Activated CD4-positive, alpha-beta T cell treated with anti-CD3 and anti-CD28 coated beads, Interleukin-2, amount 50 U/mL, for 24 hours (primary cell): ENCODE measurements at regions not wholly inside any gene's neighbourhood (a gene's known extent, or its start where the extent isn't known, plus 50 kb on each side); places are given as distances from the start of the nearest gene placed in this dataset.

Experiments
- DNase-seq, 2 donors: peaks; one replicate each; pipeline ENCODE4 v3.0.0-alpha.2; 2020; ENCODE audit warnings: low read depth in 1 of 2, low spot score in 1 of 2

DNA sequence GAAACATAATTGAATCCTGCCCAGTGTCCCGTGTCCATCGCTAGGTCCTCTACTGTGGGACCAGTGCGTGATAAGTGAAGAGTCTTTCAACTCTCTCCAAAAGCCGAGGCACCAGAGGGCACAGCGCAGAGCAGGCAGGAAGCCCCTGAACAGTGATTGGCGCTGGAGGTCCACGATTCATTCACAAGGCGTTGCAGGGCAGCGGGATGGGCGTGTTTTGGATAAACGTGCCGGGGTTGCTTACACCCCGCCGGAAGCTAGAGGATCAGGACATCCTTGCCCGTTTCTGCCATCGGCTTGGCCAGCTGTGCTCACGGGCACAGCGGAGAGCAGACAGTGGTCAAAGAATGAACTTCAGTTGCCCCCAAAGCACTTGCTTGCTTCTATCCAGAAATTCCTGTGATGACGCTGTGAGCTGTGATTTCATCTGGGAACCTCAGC lies 86.0 kb upstream of the PFKP start:
- no peak for DNase-seq

DNA sequence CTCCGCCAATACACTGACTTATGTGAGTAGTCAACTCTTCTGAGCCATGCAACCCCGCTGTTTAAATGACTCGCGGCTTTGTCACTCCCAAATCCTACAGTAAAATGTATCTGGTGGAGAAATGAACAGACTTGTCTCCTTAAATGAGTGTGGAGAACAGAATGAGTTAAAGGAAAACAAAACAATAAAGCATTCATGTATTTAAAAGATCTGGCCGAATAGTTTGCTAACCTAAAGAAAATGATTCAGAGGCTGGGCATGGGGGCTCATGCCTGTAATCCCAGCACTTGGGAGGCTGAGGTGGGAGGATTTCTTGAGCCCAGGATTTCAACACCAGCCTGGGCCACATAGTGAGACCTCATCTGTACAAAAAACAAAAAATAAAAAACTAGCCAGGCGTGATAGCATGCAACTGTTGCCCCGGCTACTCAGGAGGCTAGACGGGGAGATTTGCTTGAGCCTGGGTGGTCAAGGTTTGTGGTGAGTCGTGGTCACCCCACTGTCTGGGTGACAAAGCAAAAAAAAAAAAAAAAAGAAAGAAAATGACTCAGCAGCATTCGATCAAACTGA lies 86.5 kb upstream of the PFKP start:
- DNase-seq, result no peak

DNA sequence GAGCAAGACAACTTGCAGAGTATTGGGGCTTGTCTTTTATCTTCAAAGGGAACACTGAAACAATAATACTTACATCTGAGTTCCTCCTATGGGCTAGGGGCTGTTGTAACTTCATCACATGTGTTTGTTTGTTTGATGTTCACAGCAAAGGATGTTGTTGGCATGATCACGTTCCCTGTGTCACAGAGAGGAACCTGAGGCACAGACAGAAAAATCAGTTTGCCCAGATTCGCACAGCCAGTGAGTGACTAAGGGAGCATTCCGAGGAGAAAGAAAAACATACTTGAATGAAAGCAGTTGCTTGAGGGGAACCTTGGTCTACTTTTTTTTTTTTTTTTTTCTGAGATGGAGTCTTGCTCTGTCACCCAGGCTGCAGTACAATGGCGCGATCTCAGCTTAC lies 87.2 kb upstream of the PFKP start:
- DNase-seq, result no peak

DNA sequence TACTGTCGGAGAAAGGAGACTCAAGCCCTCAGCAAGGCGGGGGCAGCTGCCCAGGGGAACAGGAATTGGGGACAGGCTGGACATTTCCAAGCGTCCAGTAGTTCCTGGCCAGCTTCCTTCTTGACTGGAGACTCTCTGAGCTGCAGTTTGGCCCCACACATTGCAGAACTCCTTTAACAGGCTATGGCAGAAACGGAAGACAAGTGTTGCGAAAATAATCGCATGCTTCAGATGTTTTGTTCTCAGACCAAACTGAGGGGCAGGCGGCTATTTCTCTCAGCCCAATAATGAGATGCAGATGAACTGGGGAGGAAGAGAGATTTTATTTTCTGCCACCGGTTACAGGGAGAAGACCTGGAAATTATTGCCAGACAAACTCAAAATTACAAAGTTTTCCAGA lies 88.0 kb upstream of the PFKP start:
- DNase-seq, result no peak

DNA sequence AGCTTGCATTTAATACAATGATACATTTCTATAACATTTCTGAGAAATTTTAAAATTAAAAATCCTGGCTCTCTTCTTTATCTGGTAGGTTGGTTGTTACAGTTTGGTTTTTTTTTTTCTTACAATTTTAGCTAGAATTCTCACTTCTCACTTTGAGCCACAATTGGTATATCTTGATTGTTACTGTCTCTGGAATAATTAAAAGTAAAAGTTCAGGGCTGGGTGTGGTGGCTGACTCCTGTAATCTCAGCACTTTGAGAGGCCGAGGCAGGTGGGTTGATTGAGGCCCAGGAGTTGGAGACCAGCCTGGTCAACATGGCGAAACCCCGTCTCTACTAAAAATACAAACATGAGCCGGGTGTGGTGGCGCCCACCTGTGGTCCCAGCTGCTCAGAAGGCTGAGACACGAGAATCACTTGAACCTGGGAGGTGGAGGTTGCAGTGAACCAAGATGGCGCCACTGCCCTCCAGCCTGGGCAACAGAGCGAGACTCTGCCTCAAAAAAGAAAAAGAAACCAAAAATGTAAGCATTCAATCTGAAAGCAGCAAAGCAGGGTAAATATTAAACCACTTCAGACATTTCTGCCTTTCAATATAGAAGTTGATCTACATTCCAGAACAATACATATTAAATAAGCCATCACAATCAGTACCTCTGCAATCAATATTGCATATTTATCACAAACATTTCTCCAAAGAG lies 88.6 kb upstream of the PFKP start:
- DNase-seq, result no peak

DNA sequence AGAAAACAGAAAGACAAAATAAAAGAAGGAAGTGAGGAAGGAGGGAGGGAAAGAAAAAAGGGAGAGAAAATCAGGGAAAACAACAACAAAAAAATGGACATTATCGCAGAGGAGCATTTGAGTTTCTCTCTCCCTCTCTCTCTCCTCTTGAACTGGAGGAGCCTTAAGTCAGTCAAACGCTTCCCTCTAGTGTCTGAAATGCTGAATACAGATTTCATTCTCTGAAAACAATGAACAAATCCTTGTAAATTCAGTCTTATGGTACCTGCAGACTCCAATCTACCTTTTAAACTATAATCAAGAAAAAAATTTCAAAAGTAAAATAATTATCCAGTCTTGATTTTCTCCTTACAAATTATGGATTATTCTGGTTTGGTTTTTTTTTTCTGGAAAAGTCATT lies 89.2 kb upstream of the PFKP start:
- DNase-seq, result no peak

DNA sequence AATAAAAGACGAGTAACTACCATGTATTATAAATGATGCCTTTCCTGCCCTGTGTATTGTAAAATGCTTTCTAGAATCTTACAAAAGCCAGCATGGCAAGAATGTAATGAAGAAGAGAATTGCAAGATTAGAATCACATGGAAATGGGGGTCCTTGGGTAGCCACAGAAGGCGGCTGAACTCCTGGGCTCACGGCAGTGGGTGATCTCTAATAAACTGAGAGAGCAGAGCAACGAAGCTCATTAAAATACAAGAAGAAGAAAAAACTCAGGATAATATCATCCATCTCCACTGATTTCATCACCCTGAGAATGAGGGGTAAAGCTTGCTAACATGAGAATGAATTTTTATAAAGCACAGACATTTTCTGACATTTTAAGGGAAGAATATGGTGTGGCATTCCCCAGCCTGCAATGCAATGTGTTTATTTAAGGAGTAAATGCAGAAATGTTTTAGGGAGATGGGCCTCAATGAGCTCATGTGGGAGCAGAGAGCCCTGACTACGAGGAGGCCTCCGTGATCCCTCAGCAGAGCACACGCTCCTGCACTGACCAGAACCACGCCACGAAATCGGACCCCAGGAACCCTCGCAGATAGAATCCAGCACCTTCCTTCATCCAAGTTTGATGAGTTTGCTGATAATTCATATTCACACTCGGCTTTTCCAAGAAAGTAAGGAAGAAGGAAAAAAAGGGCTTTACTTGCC lies 92.7 kb upstream of the PFKP start:
- DNase-seq, result no peak

DNA sequence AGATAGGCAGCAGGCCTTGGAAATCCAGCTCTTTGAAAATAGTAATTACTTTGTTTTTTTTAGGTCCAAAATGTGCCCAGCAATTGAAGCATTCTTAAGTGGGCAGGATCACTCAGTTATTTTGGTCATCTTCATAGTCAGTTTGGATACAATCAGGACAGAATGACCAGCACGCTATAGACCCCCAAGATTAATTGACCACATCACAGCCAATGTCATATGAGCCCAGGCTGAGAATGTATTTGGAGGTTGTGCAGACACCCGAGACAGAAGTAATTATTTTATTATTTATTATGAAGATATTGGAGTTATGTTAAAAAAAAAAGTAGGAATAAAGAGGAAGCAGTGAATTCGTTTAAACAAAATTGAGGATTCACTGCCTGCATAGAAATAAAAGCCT lies 93.3 kb upstream of the PFKP start:
- DNase-seq, result no peak

DNA sequence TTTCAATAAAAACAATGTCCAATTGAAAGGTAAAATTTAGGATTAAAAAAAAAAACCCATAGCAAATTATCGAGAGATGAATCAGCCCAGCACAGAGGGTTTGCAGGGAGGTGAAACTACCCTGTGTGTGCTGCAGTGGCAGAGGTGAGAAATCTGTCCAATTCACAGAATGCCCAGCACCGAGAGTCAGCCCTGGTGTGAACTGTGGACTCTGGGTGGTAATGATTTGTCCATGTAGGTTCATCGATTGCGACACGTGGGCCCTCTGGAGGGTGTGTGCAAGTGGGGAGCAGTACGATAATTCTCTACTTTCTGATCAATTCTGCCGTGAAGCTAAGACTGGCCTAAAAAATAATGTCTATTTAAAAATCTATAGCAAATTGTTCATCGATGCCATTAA lies 94.5 kb upstream of the PFKP start:
- DNase-seq, result no peak

DNA sequence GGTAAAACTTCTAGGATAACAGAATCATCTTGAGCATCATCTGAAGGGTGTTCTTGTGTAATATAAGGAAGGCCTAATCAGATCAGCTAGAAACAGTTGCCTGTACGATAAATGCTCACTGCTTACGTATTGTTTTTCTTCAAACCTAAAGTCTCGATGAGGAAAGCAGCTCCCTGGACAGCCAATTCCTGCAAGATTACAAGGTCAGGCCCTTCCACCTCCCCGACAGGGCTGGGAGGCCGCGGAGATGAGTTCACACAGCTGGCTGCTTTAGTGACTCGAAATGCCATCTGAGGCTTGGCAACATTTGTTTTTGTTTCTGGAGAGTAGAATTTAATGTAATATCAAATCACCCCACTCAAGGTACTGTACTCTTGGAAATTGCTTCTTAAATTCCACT lies 95.1 kb upstream of the PFKP start:
- no peak for DNase-seq

DNA sequence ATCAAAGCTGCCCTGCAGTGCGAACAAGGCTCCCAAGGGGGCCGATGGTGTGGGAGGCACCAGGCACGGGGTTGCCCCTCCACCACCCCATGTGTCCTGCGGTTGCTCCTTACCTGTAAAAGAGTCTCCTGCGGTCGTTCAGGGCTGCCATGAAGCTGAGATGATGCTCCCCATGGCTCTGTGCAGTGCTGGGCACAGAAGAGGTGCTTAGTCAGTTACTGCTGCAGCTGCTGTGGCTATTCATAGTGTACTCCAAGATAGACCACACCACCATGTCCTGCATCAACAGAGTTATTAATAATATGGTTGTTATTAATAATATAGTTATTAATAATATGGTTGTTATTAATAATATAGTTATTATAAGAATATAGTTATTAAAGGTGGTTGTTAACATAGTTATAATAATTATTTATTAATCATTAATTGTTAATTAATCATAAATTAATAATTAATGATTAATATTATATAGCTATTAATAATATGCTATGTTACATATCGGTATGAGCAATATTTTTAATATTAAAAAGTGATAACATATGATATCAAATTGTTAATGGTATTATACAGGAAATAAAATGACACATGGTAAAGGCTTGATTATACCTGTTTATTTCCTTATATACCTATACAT lies 97.0 kb upstream of the PFKP start:
- no peak for DNase-seq

DNA sequence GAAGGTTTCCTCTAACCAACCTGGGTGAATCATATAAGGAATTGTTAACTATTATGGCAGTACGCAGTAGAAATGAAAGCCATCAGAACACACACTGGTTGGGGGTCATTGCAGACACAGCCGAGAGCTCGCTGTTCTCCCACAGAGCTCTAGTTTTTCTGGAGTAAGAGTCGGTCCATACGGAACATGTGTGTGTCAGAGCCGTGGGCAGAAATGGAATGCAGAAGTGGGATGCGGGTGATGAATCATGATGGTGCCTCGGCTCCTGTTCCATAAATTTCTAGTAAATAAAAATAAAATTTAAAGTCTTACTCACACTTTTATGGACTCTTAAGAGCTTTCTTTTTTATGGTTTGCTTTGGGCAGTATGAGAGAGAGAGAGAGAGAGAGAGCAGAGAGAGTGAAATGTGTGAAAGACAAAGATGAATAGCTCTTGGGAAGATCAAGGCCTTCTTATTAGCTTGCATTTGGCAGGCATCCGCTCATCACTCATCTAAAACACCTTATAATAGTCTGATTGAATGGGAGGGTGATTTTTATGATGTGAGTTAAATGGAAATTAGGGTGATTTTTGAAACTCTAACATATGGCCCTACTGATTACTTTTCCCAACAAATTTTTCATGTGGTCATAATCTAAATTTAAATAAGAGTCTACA lies 98.8 kb upstream of the PFKP start:
- DNase-seq, result no peak

DNA sequence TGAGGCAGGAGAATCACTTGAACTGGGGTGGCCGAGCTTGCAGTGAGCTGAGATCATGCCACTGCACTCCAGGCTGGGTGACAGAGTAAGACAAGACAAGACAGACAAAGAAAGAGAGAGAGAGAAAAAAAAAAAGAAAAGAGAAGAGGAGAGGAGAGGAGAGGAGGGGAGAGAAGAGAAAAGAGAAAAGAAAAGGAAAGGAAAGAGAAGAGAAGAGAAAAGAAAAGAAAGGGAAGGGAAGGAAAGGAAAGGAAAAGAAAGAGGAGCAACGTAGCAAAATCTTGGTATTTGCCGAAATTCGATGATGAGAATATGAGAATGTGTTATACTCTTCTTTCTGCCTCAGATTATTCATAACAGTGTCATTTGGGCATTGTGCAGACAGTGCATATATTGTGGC lies 101.2 kb upstream of the PFKP start:
- no peak for DNase-seq

DNA sequence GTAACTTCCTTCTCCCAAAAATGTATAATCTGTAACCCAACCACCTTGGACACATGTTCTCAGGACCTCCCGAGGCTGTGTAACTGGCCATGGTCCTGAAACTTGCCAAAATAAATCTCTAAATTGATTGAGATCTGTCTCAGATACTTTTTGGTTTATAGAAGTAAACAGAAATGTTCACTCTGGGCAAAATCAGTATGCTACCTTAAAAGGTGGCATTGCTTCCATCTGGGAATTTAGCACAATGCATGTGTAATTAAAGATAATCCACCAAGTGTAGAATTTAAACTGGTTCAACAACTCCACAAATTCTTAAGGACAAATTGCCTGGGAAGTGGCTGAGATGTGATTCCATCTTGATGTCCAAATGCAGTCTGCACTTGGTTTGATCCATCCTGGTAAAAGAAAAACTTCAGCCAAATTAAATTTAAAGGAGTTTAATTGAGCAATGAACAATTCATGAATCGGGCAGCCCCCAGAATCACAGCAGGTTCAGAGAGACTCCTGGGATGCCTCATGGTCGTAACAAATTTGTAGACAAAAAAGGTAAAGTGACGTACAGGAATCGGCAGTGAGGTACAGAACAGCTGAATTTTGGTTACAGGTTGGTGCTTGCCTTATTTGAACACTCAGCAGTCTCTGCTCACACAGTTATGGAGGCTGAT lies 102.6 kb upstream of the PFKP start:
- DNase-seq, result no peak

DNA sequence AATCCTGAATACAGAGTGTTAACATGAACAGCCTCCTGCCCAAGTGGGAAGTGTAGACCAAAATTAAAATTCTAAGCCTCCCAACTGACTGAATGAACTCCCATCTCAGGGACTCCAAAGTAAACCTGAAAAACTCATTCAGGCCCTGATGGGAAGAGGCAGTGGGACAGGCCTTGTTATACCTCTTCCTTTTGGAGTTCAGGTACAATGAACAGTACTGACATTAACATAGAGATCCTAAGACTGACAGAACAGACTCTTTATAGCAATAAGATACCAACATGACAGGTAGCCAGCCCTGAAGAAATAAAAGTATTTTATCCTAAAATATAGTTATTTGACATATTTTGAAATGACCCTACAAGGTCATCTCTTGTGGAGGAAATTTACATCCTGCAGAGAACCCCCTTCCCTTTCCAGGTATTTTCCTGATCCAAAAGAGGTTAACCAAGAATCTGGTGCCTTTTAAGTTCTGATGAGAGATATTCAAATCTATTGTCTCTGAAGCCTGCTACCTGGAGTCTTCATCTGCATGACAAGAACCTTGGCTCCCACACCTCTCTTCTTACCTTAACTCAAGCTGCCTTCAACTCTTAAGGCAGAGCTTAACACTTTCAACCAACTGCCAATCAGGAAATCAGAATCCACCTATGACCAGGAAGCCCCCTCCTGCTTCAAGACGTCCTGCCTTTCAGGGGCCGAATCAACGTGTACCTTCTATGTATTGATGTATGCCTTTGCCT lies 103.3 kb upstream of the PFKP start:
- no peak for DNase-seq

DNA sequence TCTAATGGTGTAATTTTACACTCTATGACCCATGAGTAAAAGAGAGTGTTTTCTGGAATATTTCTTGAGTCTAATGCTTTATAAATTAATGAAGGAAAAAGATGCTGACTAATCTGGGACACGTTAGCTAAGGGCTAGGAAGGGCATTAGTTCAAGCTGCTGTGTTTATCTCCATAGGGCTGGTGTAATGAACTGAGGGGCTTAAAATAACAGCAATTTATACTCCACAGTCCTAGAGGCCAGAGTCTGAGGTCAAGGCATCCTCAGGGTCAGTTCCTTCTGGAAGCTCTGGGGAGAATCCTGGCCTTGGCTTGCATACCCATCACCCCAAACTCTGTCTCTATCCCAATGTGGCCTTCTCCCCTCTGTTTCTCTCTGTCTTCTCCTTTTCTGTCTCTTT lies 105.2 kb upstream of the PFKP start:
- no peak for DNase-seq

DNA sequence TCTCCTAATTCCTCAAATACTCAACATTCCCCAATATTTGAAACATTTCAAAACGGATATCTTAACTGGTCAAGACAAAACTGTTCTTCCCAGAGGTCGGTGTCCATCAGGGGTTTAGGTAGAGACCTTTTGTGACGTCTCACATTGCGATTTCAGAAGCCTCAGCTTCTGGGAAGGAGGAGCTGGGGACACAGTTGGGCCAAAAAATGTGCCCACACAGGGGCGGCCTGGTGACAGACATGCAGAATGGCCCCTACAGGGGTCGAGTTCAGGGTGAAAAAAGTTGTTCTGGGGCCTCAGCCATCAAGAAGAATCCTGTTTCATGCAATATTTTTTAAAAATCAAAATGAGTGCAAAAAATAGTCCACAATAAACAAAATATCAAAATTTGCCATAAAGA lies 108.7 kb upstream of the PFKP start:
- no peak for DNase-seq

DNA sequence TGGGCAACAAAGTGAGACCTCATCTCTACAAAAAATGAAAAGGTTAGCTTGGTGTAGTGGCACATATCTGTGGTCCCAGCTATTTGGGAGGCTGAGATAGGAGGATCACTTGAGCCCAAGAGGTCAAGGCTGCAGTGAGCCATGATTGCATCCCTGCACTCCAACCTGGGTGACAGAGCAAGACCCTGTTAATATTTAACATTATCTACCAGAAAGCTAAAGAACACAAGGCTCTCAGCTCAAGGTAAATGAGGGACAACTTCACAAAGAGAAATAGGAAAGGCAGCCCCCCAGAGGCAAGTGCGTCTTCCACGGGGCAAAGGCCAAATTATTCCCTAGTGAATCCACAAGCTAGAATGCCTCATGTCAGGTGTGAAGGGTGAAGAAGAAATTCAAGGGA lies 109.6 kb upstream of the PFKP start:
- no peak for DNase-seq

DNA sequence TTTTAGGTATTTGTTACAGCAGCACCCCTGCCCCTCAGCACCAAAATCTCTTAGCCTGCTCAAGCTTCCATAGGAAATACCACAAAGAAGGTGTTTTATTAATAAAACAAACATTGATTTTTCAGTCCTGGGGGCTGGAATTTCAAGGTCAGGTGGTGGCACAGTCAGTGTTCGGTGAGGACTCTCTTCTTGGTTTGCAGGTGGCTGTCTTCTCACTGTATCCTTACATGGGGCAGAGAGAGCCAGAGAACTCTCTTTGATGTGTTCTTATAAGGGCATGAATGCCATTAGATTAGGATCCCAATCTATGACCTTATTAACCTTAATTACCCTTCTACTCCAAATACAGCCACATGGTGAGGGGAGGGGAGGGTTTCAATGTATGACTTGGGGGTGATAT lies 112.3 kb upstream of the PFKP start:
- no peak for DNase-seq

DNA sequence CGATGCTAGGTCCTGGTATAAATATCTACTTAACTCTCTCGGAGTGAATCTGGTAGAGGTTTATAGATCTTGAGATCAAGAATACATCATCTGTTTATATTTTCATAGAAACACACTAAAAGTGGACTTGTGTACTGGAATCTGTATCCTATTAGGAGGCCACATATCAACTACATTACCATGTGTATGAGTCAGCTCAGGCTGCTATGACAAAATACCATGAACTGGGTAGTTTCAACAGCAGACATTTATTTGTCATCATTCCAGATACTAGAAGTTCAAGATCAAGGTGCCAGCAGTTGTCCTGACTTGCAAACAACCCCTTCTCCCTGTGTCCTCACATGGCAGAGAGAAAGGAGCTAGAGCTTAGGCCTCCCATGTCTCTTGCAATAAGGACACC lies 113.9 kb upstream of the PFKP start:
- no peak for DNase-seq
